GM18511 (cell line): ENCODE measurements at regions not wholly inside any gene's neighbourhood (a gene's known extent, or its start where the extent isn't known, plus 50 kb on each side); places are given as distances from the start of the nearest gene placed in this dataset.
"Not testable (repeated sequence)": the region's sequence is repeated elsewhere in the genome, so short reads cannot be mapped to it uniquely, and the experiment has no call there.

Source experiments
- ATAC-seq: cut with Tn5 transposase; IDR thresholded peaks from one replicate; pipeline ENCODE4 v1.9.1; 2021; ENCODE audit warnings: mild to moderate bottlenecking, moderate library complexity; ENCODE audit not compliant: unreplicated experiment

DNA sequence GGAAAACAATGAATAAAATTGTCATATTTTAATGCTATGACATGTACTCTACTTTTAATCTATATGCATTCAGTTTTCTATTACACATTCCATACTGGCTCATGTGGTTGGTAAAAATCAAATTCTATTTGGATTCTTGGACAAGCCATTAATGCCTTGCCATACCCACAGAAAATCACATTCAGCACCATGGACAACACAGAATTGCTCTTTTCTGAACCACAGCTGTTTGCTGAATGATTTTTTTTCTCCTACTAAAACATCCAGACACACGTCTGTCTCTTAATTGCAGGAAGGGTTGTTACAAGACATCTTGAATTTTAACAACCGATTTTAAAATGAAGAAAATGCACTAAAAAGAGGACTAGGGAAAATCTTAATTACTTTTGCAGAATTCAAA lies 675.6 kb downstream of the BRINP1 start:
- no peak for ATAC-seq

- ATAC-seq = not testable (repeated sequence)
These were observed 674.0 kb downstream of the BRINP1 start for GRCh38 chr9:118695249-118695648.

DNA sequence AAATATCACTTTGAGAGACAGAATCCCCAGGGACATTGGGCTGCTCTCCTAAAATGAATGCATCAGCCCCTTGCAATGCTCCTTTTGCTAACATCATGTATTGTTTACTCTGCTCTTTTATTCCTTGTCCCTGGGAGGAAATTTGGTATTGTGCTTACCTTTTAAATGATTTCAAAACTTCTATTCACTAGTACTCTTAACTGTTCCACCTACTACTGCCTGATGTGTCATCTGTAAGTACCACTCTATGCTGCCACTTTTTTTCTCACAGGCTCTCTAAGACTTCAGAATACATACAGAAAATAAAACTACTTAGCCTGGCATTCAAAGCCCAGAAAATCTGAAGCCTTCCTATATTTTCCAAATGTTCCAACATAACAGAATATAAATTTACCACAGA lies 667.2 kb downstream of the BRINP1 start:
- no peak for ATAC-seq

DNA sequence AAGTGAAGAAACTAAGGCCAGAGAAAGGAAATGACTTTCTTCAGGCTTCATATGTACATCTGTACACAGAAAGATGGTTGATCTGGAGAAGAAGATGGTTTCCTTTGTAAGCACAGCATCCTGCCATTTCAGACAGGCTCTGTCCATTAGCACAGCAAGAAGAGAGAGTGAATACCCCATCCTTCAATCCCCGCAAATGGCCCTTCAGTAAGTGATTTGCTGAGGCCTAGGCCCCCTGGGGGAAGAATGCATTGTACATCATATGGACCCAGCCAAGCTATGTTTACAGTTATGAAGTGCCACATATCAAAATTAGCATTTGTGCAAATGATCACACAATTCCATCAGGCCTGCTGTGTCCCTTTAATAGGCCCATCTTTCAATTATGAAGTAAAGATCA lies 657.4 kb downstream of the BRINP1 start:
- ATAC-seq = no peak

DNA sequence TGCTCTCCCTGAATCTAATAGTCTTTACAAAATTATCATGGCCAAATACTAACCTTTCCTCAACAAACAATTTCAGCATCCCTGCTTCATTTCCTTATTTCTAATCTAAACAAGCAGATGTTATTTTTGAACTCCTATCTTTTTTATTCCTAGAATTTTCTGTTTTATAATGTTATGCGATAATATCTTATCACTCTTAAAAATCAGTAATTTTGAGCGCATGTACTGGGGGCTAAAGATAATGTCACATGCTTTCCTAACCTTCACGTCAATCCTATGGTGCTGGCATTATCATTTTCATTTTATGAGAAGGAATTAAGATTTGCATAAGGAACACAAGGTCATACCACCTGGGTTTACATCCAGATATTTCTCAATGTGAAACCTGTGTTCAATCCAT lies 648.0 kb downstream of the BRINP1 start:
- no peak for ATAC-seq

- no peak for ATAC-seq
These were observed 647.3 kb downstream of the BRINP1 start for GRCh38 chr9:118721923-118722322.

GRCh38 chr9:118729981-118730380 lies 639.3 kb downstream of the BRINP1 start:
- no peak for ATAC-seq

- ATAC-seq = no peak
These were observed 636.2 kb downstream of the BRINP1 start for GRCh38 chr9:118732998-118733397.

DNA sequence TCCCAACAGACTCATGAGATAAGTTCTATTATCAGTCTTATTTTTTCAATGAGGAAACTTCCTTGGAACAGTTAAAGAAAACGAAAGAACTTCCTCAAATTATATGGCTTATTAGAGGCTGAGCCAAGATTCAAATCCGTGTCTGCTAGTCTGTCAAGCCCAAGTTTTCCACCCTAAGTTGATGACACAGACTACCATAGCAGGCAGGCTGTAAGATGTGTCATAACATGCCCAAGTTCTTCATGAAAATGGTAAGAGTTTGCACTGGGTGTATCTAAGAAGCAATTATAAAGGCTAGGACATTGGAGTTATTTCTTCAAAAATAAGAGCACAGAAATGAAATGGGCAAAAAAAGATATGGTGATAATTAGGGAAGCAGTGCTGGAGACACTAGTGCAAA lies 634.5 kb downstream of the BRINP1 start:
- no peak for ATAC-seq

GRCh38 chr9:118736406-118736805 lies 632.8 kb downstream of the BRINP1 start:
- ATAC-seq = no peak

- no peak for ATAC-seq
These were observed 618.0 kb downstream of the BRINP1 start for GRCh38 chr9:118751077-118751847.

- ATAC-seq = no peak
These were observed 617.4 kb downstream of the BRINP1 start for GRCh38 chr9:118751848-118752223.

GRCh38 chr9:118761016-118761790 lies 608.0 kb downstream of the BRINP1 start:
- no peak for ATAC-seq

- no peak for ATAC-seq
These were observed 601.7 kb downstream of the BRINP1 start for GRCh38 chr9:118767571-118767970.

- ATAC-seq = no peak
These were observed 586.3 kb downstream of the BRINP1 start for GRCh38 chr9:118782790-118783463.

- ATAC-seq = no peak
These were observed 585.2 kb downstream of the BRINP1 start for GRCh38 chr9:118784033-118784432.

DNA sequence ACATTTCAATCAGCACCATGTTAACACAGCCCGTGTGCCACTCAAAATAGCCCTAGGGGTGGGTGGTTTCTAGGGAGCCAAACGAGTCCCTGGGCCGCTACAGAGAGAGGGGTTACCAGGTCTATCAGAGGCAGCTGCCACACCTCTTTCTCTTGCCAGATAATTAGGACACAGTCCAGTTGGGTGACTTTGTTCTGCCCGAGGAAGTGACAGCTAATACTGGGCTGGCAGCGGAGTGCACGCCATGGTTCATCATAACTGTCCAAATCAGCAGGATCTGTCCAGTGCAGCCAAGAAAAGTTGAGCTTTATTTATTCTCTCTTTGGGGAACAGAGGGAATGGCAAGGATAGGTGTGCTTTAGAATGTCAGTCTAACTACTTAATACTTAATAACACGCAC lies 583.8 kb downstream of the BRINP1 start:
- ATAC-seq = no peak

DNA sequence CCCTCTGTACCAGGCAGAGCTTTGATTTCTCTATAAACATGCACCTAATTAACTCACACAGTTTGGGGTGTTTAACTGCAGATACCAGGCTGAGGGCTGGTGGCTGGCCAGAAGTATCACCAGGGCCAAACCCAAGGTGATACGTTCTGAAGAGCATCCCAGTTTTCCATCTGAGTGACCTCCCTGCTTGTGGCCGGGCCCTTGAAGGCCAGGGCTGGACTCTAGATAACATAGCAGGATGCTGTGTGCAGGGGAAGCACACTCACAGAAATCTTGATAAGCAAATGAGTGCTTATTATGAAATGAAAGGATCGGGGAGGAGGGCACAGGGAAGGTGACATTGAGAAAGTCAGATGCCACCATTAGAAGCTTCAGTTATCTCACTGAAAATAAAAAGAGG lies 582.4 kb downstream of the BRINP1 start:
- no peak for ATAC-seq

GRCh38 chr9:118809160-118809625 lies 560.0 kb downstream of the BRINP1 start:
- ATAC-seq = no peak

DNA sequence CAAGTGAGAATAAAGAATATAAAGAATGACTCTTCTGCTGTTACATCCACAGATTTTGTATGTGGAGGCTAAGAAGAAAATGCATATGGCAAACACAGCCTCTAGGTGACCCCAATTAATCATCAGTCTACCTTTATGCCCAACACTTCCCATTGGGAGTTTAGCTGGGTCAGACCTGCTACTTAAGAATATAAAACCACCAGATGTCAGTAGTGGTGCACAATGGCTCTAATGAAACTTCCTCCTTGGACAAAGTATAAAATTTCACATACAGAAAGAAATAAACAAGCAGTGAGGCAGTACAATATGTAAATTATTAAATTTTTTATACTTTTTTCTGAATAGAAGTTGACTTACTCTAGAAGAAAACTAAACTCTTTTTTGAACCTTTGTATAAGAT lies 539.9 kb downstream of the BRINP1 start:
- ATAC-seq = no peak

DNA sequence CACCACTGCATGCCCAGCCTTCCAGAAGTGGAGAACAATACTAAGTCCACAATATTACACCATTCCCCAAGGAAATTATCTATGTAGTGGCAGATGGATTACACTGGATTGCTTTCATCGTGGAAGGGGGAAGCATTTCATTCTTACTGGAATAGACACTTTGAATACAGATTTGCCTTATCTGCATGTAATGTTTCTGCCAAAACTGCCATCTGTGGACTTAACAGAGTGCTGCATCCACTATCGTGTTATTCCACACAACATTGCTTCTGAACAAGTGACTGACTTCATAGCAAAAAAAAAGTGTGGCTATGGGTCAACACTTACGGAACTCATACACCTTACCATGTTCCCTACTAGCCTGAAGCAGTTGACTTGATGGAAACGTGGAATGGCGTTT lies 536.9 kb downstream of the BRINP1 start:
- no peak for ATAC-seq

DNA sequence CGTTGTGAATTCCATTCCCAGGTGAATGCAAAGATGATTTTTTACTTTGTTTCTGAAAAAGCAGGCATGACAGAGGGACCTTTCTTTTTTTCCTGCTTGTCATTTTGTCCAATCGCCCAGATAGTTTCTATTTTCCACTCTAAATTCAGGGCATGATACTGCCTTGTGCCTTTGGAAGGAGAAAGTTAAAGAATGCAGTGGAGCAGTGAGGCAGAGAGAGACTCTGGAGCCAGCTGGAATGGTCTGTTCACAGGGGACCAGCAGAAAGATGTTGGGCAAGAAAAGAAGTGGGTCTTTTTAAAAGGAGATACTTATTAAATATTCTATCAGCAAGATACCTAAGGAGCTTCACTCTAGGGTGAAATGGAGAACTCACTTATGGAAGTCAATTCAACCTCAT lies 532.3 kb downstream of the BRINP1 start:
- no peak for ATAC-seq
